GM12872 (cell line): ENCODE measurements at regions not wholly inside any gene's neighbourhood (a gene's known extent, or its start where the extent isn't known, plus 50 kb on each side); places are given as distances from the start of the nearest gene placed in this dataset.

Source experiments
- TF ChIP-seq, protein P1 (sequence below): IDR thresholded peaks from 3 replicates; pipeline ENCODE4 v1.5.1; 2011; ENCODE audit warnings: low read depth, mild to moderate bottlenecking, low read length, moderate library complexity; ENCODE audit not compliant: insufficient read depth

DNA sequence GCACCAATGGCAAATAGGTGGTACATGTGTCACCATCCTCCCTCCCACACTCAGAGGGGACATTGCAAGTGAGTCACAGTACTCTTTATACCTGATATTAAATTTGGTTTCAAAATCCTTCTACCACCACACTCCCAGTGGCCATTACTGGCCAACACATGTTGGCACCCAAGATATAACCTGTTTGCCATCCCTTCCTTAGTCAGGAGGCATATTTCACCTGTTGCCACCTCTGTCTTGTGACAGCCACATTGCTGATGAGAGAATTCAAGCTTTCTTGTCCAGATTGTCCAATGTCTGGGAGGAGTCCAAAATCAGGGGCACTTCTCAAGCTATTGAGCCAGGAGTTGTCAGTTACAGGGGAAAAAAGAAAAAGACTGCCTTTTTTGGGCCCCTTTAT, 80.2 kb upstream of the WWC1 start:
- TF ChIP-seq, protein P1, sequence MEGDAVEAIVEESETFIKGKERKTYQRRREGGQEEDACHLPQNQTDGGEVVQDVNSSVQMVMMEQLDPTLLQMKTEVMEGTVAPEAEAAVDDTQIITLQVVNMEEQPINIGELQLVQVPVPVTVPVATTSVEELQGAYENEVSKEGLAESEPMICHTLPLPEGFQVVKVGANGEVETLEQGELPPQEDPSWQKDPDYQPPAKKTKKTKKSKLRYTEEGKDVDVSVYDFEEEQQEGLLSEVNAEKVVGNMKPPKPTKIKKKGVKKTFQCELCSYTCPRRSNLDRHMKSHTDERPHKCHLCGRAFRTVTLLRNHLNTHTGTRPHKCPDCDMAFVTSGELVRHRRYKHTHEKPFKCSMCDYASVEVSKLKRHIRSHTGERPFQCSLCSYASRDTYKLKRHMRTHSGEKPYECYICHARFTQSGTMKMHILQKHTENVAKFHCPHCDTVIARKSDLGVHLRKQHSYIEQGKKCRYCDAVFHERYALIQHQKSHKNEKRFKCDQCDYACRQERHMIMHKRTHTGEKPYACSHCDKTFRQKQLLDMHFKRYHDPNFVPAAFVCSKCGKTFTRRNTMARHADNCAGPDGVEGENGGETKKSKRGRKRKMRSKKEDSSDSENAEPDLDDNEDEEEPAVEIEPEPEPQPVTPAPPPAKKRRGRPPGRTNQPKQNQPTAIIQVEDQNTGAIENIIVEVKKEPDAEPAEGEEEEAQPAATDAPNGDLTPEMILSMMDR: no peak

DNA sequence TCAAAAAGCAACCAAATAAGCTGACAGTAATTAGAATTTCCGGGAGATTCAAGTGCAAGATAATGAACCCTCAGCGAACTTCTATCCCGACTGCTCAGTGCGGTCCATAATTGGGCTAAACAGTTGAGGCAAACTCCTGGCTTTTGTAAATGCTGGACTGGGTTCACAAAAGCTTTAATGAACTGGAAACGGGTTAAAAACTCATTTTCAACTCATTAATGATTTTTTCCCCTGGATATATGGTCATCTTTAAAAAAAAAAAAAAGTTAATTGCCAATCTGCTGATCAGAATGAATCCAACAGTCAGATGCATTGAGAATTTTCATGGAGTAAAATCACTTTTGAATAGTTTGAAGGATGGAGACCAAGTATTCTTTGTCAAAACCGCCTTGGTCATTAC, 79.5 kb upstream of the WWC1 start:
- TF ChIP-seq, protein P1: no peak

DNA sequence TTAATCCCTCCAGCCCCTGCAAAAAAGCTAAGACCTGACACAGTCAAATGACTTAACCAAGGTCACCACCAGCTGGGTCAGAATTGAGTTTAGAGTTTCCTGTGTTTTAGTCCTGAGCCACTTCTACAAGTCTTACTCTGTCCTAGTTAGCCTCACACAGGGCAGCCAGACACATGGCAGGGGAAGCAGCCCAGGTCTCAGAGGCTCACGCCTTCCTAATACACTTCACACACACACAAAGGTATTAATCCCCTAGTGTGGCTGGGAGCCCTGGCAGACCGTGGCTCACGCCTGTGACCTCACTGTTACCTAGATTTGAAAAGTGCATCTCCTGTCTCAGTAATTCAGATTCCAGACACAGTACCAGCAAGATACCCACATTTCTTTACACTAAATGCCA, 77.4 kb upstream of the WWC1 start:
- TF ChIP-seq, protein P1: no peak

DNA sequence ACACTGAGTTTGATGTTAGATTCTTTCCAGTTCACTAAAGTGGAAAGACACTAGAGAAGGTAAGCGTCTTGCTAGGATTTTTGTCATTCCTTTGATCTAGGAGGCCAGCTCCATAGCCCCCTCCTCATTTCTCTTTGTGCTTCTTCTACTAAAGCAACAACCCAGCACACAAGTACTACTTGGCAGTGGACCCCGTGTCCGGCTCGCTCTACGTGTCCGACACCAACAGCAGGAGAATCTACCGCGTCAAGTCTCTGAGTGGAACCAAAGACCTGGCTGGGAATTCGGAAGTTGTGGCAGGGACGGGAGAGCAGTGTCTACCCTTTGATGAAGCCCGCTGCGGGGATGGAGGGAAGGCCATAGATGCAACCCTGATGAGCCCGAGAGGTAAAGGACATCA, 76.6 kb upstream of the WWC1 start:
- TF ChIP-seq, protein P1: no peak

DNA sequence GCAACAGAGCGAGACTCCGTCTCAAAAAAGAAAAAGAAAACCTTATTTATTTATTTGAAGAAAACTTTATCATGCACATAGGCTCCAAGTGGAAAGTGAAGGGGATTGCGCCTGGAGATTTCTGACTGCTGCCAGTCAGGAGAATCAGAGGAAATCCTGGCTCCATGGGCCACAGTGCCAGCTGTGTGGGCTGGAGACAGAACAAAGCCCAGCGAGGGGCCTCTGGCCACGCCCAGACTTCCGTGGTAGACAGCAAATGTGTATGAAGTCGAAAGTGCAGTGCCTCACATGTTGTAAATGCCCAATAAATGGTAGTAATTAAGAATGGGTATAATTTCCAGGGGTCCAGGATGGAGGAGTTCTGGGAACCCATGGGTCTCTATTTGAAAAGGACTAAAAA, 75.8 kb upstream of the WWC1 start:
- TF ChIP-seq, protein P1: no peak

DNA sequence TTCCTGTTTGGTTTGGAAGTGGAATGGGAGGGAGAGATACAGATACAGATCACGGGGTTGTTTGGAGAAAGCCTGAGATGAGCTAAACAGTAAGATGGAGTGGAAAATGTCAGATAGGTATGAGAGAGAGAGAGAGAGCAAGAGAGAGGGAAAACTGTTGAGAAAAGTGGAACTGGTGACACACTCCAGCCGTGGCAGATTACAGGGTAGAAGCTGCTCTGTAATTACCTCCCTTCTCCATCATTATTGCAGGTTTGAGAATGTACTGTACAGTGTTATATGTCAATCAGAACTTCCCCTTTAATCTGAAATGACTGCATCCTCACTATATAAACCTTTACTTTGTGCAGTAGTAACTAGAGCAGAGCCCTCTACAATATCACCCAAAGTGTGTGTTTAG, 74.5 kb upstream of the WWC1 start:
- TF ChIP-seq, protein P1: no peak

DNA sequence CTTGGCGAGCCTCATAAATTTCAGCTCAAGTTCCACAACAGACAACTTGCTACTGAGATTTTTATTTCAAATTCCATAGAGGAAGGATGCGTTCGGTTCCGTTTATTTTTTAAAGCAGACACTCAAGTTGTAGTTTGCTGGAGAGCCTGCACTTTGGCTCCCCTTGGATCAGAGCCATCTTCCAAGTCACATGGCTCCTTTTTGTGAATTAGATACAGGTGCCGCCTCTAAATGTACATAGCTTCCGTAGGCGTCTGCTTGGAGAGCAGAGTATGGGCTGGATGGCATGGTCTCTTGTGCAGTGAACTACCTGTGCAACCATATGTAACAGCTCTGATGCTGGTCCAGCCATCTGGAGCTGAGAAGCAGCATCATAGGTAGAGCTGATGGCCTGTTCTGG, 73.9 kb upstream of the WWC1 start:
- TF ChIP-seq, protein P1: no peak

DNA sequence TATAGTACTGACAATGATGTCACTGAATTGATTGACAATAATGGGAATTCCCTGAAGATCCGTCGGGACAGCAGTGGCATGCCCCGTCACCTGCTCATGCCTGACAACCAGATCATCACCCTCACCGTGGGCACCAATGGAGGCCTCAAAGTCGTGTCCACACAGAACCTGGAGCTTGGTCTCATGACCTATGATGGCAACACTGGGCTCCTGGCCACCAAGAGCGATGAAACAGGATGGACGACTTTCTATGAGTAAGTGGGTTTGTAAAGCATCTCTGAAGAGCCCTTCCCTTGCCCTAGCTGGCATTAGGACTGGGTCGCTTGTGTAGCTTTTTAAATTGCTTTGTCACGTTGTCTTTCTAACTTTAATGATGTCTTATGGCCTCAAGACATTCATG, 72.7 kb upstream of the WWC1 start:
- TF ChIP-seq, protein P1: no peak
